ENCODE measurements at regions not wholly inside any gene's neighbourhood (a gene's known extent, or its start where the extent isn't known, plus 50 kb on each side); places are given as distances from the start of the nearest gene placed in this dataset.

- H3K4me3 ChIP-seq (ENCODE audit: low read depth, low read length) = no peak overlapping the region
- DNase-seq (ENCODE audit: low read depth) = no peak
- TF ChIP-seq CTCF (IDR thresholded peaks at IDR 0.05; ENCODE audit: insufficient read depth, low read length) = no peak
These were observed 268.9 kb downstream of the TDRD15 start for GRCh38 chr2:21392649-21393048.

- H3K4me3 ChIP-seq (ENCODE audit: low read depth, low read length) = no peak overlapping the region
- TF ChIP-seq CTCF (IDR thresholded peaks at IDR 0.05; ENCODE audit: insufficient read depth, low read length) = no peak
- DNase-seq (ENCODE audit: low read depth) = no peak
These were observed 269.4 kb downstream of the TDRD15 start for GRCh38 chr2:21393173-21393572.

GRCh38 chr2:21395366-21395765 lies 271.6 kb downstream of the TDRD15 start:
- DNase-seq (ENCODE audit: low read depth) = no peak
- H3K4me3 ChIP-seq (ENCODE audit: low read depth, low read length) = no peak overlapping the region
- TF ChIP-seq CTCF (IDR thresholded peaks at IDR 0.05; ENCODE audit: insufficient read depth, low read length) = no peak

GRCh38 chr2:21396252-21396651 lies 272.5 kb downstream of the TDRD15 start:
- H3K4me3 ChIP-seq (ENCODE audit: low read depth, low read length) = no peak overlapping the region
- DNase-seq (ENCODE audit: low read depth) = no peak
- TF ChIP-seq CTCF (IDR thresholded peaks at IDR 0.05; ENCODE audit: insufficient read depth, low read length) = no peak

- no peak for DNase-seq (ENCODE audit: low read depth)
- no peak for TF ChIP-seq CTCF (IDR thresholded peaks at IDR 0.05; ENCODE audit: insufficient read depth, low read length)
- no peak overlapping the region for H3K4me3 ChIP-seq (ENCODE audit: low read depth, low read length)
These were observed 277.4 kb downstream of the TDRD15 start for GRCh38 chr2:21401022-21401698.

GRCh38 chr2:21404137-21404536 lies 280.4 kb downstream of the TDRD15 start:
- no peak for TF ChIP-seq CTCF (IDR thresholded peaks at IDR 0.05; ENCODE audit: insufficient read depth, low read length)
- DNase-seq (ENCODE audit: low read depth) = no peak
- H3K4me3 ChIP-seq (ENCODE audit: low read depth, low read length) = no peak overlapping the region

Data from fibroblast of the aortic adventitia (primary cell).